HS-27A (cell line): ENCODE measurements at regions not wholly inside any gene's neighbourhood (a gene's known extent, or its start where the extent isn't known, plus 50 kb on each side); places are given as distances from the start of the nearest gene placed in this dataset.
"Not testable (repeated sequence)": the region's sequence is repeated elsewhere in the genome, so short reads cannot be mapped to it uniquely, and the experiment has no call there.

Experiments used
- DNase-seq: peaks from one replicate; pipeline ENCODE4 v3.0.0-alpha.2; 2012; ENCODE audit warnings: low read depth, missing footprints

DNA sequence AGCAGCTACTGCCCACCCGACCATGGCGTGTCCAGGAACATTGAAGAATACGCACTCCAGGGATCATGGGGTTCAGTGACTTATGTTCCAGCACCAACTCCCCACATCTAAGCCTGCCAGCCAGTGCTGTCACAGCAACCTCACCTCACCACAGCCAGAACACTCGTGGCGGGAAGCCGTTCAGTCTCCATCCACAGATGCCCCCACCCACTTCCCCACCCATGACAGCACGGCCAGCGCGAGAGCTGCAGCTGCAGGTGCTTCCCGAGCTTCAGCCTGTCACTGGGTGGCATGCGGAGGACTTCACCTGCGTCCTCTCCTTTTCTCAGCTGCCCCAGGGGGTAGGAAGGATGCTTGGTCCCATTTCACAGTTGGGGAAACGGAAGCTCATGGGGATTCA lies 50.3 kb downstream of the RBFOX3 start:
- DNase-seq = no peak

DNA sequence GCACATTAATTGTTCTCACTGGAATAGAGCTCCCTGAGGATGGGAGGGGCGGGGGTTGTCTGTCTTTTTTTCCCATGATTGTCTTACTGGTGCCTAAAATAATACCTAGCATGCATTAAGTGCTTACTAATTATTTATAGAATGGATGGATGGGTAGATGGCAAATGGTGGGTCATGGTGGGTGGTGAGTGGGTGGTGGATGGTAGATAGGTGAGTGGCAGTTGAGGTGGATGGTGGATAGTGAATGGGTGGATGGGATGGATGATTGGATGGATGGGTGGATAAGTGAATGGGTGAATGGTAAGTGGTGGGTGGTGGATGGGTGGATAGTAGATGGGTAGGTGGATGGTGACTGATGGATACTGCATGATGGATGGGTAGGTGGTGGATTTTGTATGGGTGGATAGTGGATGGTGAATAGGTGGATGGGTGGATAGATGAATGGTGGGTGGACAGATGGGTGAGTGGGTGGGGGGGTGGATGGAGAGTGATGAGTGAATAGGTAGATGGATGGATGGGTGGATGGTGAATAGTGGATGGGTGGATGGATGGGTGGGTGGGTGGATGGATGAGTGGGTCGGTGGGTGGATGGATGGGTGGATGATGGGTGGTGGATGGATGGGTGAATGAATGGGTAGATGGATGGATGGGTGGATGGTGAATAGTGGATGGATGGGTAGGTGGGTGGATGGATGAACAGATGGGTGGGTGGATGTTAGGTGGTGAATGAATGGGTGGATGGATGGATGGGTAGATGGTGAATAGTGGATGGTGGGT lies 51.6 kb downstream of the RBFOX3 start:
- no peak for DNase-seq

DNA sequence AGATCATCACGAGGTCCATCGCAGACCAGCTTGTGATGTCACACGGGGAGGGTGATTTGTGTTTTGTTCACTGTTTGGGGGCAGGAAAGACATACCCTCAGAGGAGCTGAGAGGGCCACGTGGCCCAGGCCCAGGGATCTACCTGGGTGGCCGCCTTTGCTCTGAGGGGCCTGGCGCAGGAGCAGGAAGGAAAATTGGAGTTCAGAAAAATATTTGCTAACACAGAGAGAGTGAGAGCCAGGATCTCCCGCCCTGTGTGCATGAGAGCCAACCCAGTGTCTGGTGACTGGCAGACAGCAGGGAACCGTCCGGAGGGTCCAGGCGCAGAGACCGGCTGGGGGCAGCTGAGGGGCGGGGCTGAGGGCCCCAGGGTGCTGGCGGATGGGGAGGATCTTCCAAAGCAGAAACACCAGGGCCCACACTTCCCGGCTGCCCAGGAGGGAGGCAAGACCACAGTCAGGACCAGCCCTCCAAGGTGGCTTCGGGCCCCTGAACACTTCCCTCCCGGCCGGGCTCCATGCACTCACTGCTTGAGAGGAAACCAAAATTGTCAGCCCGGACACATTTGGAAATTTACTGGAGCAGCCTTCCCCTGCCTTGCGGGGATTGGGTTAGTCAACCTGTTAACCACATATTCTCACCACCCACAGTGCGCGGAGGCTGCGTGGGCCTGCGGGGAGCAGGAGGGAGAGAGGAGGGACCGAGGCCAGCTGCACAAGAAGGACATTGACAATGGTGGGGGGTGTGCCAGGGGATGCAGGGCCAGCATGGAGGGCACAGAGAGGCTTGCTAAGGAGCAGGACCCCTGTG lies 52.6 kb downstream of the RBFOX3 start:
- no peak for DNase-seq

DNA sequence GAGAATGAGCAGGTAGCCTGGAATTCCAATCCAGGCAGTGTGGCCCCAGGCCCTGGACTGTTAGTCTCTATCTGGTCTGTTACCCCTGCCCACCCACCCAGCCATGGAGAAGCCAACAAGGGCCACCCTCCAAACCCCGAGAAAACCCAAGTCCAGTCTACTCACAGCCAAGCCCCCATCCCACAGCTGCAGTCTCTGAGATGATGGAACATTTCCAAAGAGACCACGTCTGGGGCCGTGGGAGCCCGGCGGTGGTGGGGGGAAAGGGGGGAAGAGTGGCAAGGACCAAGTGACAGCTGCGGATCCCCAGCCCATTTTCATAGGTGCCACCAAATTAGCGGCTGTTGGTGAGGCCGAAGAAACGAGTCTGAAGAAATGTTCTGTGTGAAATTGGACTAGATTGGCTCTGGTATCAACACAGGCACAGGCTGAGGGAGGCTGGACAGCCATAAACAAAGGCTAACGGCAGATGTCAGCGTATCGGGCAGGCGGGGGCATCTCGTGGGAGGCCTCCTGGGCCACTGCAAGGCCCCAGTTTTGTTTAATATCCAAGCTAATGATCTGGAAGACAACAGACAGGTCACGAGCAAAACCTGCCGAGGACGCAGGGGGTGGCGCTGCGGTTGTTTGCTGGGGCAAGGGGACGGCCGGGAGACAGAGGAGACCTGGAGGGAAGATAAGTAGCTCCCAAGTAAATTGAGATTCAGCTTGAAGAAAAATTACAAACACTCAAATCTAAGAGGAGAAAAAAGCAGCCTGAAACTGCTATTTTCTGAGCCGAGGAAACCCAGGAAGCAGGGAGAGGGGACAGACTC lies 53.4 kb downstream of the RBFOX3 start:
- no peak for DNase-seq

DNA sequence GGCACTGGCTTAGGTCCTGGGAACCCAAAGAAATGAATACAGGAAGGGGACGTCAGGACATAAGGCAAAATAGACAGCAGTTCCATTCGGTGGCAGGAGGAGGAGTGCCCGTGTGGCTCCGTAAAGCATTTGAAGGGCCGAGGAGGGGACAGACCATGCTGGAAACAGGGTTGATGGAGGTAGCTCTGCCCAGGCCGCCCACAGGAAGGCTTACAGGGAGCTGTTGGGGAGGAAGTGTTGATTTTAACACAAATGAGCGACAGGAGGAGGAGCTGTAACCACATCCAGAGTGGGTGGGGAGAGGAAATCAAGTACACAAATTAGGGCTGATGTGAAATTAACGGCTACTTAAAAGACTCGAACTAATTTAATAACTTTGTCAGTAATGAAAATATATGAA lies 54.6 kb downstream of the RBFOX3 start:
- DNase-seq = no peak

DNA sequence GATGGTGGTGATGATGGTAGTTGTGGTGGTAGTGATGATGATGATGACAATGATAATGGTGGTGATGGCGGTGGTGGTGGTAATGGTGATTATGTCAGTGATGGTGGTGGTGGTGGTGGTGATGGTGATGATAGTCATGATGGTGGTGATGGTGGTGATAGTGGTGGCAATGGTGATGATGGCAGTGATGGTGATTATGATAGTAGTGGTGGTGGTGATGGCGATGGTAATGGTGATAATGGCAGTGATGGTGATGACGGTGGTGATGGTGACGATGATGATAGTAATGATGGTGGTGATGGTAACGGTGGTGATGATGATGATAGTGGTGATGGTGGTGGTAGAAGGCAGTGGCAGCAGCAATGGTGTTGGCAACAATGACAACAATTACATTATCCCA lies 55.3 kb downstream of the RBFOX3 start:
- DNase-seq = no peak

DNA sequence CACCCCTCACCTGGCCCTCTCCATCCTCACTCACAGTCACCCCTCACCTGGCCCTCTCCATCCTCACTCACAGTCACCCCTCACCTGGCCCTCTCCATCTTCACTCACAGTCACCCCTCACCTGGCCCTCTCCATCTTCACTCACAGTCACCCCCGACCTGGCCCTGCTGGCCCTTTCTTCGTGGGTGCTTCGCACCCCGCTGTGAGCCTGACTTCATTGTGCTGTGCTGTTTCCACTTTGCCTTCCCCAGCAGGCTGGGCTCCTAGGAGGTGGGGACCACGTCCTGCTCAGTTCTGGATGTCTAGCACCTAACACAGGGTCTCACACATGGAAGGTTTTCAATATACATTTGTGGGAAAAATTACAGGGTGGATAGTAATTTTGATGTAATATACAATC lies 56.5 kb downstream of the RBFOX3 start:
- DNase-seq = not testable (repeated sequence)

DNA sequence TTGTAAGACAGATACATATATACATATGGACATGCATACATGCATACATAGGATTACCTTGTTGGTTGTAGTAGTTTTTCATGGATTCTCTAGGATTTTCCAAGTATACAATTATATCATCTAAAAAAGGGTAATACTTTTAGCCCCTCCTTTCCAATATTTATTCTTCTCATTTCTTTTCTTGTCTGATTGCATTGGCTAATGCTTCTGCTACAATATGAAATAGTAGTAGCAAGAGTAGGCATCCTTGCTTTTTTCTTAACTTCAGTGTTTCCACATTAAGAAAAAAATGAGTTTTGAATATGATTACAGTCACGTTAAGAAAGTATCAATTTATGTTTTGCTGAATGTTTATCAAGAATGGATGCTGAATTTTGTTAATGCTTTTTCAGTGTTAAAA lies 58.0 kb downstream of the RBFOX3 start:
- no peak for DNase-seq

DNA sequence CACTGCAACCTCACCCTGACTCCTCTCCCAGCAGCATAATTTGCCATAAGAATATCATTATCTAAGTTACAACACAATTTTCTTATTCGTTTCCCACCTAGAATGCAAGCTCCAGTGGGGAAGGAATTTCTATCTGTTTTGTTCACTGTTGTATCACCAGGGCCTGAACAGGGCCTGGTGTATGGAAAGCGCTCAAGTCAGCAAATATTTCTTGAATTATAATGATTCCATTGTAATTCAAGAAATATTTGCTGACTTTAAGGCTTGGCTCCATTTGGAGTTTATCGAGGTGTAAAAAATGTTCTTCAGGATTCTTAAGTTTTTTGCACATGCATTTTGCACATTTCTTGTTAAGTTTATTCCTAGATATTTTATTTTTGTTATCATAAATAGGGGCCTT lies 58.4 kb downstream of the RBFOX3 start:
- DNase-seq = no peak

DNA sequence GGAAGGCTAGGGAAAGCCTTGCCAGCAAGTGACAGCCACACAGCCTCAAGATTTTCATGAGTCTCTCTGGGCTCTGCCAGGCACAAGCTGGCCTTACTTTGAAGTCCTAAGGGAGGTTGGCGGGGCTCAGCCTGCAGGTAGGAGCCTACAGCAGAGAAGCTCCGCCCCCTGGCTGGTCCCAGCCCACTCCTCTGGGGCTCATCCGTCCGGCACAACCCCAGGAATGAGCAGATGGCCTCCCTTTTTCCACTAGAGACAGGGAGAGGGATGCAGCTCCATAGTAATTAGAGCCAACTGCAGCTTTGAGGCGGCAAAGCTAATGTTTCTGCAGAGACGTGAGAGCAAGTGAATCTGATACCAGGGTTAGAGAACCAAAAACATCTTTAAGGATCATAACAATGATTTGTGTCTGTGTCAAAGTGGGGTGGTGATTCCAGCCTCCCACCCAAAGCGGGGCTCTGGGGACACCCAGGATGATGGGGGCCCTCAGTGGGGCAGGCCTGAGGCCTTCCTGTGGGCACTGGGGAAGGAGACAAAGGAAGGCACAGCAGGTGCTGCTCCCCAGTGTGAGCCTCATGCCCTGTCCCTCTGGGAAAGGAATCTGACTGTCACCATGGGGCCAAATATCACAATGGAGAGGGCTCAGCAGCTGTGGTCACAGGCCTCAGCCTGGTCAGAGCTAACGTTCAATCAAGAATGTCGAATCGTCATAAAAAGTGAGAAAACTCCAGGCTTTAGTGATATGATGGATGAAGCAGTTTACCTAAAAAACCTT lies 61.5 kb downstream of the RBFOX3 start:
- no peak for DNase-seq

DNA sequence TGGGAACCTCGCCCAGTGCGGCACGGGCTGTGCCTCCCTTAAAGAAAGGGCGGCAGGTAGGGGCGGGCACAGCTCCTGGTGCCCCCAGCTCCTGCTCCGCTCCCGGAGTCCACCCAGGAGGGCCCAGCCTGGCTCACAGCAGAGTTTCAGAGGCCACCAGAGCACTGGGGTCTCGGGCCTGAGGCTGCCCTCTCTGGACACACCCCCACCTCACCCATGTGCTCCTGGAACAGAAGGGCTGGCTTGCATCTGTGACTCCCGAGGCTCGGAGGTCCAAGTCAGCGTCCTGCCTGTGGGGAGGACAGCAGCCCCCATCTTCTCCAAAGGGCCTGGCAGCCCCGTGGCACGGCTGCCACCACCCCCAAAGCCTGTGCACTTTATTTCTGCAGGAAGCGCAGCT lies 62.7 kb downstream of the RBFOX3 start:
- DNase-seq = no peak

DNA sequence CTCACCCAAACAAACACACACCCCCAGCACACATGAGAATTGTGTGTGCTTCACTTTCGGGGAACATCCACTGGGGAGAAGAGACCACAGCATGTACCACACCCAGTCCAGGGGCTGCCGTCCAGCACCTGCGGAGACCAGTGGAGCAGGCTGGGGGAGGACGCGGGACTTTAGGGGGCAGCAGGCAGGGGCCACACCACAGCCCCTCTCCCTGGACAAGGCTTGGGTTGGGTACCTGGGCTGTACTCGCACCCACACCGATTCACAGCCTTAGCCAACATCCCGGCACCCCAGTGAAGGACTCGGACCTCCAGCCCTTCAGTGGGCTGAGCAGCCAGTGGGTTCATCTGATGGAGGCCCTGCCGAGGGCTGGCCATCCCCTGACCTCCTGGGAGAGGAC lies 63.3 kb downstream of the RBFOX3 start:
- DNase-seq = no peak

DNA sequence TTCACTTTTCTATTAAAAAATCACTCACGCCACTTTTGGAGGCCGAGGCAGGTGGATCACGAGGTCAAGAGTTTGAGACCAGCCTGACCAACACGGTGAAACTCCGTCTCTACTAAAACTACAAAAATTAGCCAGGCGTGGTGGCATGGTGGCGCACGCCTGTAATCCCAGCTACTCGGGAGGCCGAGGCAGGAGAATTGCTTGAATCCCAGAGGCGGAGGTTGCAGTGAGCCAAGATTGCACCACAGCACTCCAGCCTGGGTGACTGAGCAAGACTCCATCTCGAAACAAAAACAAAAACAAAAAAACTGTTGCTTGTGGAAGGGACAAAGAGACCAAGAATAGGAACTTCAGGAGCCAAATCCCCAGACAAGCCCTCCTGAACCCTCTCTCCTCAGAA lies 63.7 kb downstream of the RBFOX3 start:
- not testable (repeated sequence) for DNase-seq

DNA sequence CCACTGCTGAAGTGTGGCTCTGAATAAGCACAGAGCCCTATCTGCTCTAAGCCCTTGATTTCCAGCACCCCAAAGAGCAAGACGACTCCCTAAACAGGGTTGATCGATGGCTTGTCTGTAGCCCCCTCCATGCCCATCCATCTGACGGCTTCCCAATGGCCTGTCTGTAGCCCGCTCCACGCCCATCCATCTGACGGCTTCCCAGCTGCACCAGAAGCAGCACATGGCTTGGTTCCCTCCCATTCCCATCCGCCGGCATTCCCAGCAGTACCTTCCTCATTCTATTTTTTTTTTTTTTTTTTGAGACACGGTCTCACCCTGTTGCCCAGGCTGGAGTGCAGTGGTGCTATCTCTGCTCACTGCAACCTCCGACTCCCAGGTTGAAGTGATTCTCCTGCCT lies 64.5 kb downstream of the RBFOX3 start:
- DNase-seq = no peak

DNA sequence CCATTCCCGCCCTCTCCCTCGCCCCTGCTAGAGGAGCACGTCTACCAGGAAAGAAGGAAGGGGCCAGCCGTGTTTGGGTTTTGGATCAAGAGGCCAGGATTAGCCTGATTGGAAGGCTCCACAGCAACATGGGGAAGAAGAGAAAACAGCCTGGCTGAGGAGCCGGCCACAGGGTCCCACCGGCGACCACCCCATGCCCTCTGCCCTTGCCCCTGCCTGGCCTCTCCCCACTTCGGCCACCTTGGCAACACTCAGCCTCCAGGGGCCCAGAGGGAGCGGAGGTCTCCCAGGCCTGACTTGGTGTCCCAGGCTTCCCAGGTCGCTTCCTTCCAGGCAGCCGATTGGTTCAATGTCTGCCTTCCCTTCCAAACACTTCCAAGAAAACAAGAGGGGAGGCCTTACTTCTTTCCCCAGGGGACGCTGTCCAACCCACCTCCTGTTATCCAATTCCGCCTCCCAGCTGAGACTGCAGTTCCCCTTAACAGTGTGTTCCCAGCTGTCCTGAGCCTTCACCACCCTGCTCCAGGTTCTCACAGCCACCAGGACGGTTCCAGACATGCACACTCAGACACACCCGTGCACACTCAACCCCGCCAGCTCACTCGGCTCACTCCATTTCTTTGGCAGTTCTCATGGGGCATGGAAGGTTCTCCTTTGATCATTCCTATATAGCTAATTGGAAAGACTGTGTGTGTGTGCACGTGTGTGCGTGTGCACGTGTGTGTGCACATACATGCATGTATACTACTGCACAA lies 65.4 kb downstream of the RBFOX3 start:
- DNase-seq = no peak

DNA sequence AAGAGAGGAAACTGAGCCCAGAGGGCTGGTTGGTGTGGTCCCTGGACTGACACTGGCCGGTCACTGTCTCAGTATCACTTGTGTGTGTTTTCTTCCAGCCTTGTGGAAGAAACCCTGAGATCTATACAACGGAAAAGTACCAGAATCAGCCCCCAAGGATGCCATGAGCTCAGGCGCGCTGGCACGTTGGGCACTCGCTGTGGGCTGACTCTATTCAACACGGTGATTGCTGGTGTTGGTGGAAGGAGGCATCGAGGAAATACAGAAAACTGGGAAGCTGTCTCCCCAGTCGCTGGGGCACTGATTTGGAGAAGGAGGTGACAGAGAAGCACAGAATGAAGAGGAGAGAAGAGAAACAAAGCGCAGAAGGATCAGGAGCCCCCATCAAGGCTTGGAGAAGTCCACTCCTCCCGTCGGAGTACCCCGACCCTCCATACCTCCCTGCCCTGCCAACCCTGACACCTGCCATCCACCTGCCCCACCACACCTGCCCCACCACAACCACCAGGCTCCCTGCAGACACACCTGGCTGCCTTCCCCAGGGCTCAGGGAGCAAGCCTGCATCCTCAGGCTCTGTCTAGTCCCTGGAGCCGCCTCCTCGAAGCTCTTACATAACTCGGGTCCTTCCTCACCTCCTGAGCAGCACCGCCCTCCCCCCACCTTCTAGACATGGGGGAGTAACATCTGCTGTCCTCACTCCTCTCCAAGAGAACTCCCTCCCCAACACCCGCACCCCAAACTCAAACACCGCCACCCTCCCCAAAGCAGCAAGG lies 66.5 kb downstream of the RBFOX3 start:
- no peak for DNase-seq

DNA sequence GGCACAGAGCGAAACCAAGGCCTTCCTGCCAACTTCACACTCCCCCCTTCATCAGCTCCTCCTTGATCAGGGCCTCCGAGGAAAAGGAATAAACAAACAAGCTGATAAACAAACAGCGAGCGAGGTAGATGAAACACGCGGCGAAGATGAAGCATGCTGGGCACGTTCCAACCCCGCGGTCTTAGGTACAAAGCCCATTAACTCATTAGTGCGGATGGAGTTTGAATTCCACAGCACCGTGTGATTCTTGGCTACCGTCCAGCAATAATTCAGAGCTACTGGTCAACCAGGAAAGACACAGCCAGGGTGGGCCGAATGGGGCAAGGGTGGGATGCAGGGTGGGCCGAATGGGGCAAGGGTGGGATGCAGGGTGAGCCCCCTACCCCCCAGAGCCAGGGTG lies 67.3 kb downstream of the RBFOX3 start:
- DNase-seq = no peak

DNA sequence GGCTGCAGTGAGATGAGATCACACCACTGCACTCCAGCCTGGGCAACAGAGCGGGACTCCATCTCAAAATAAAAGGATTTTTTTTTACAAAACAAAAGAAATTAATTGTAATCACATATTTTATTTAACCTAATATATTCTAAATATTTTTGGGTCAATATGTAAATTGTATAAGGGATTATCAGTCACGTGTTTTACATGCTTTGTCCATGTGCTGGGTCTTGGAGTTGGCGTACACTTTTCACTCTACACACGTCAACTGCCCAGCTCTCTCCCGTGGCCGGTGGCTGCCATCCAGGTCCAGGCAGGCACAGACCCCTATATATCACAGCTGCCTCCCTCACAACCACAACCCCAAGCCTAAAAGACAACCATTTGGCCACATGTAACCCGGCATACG lies 68.1 kb downstream of the RBFOX3 start:
- DNase-seq = no peak

DNA sequence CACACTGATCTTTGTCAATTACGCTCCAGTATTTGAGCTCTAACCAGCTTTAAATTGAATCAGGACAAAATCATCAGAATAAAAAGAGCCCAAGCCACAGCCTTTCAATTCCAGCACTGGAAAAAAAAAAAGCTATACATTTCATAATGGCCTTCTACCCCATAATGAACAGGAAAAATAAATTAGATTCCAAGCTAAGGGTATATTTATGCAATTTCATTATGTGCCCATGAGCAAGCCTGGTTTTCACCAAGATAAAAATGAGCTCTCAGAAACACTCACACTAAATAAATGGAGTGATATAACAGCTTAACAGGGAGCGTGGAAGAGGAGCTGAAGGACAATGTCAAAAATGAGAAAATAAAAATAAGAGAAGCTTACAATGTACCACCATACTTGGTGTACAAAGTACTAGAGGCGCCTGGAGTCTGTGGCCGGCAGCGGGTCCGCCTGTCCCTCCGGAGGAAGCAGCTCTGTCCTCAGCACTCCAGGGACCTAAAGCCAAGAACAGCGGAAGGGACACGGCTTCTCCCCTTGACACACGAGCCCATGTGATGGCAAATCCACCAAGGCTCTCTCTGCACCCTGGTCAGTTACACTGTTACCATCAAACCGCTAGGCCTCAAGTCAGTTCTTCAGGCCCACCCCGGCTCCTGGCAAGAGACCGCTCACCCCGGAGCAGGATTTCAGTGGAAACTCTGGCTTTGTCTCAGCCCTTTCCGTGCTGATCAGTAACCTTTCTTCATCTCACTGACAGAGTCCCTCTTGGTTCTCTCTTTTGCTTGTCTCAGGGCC lies 69.6 kb downstream of the RBFOX3 start:
- no peak for DNase-seq
